Suprapubic skin (tissue), 3 donors: ENCODE measurements at regions not wholly inside any gene's neighbourhood (a gene's known extent, or its start where the extent isn't known, plus 50 kb on each side); places are given as distances from the start of the nearest gene placed in this dataset.

Source experiments
- CTCF ChIP-seq, 2 donors: fragments of 200-600 bp in 1 of 2; fragments of 450-650 bp in 1 of 2; sonication (generic) in 1 of 2; IDR thresholded peaks; one replicate each; pipeline ENCODE4 v1.5.1; 2016 to 2019; ENCODE audit warnings: antibody characterized with exemption in 2 of 2, mild to moderate bottlenecking in 1 of 2, moderate library complexity in 1 of 2
- EP300 ChIP-seq: sonication (generic); formaldehyde crosslinking; IDR thresholded peaks from one replicate; pipeline ENCODE4 v1.6.1; 2017; ENCODE audit warnings: antibody characterized with exemption

DNA sequence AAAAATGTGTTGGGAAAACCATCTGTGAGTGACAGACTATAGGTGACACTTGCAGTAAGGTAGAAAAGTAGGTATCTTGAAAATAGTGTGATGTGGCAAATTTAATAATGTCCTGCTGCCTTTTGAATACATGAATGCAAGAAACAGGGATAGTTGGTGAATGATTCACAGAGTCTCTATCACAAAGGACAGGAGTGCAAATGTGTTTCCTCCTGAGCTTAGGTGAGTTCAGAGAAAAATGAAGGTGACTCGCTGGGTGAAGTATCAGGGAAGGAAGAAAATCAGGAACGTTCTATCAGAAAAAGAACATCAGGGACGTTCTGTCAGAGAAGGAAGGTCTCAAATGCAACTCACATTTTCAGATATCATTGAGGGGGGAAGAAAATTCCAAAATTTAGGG is 557.8 kb upstream of the SLC35B3 start:
- TF ChIP-seq CTCF (IDR thresholded peaks at IDR 0.05), result no peak
- TF ChIP-seq EP300, result no peak
